PFSK-1 (cell line): ENCODE measurements at regions not wholly inside any gene's neighbourhood (a gene's known extent, or its start where the extent isn't known, plus 50 kb on each side); places are given as distances from the start of the nearest gene placed in this dataset.

ENCODE experiments used
- FOXP2 ChIP-seq: optimal IDR thresholded peaks from 2 replicates; pipeline ENCODE3; 2011; ENCODE audit warnings: borderline replicate concordance, control low read depth, inconsistent platforms; ENCODE audit not compliant: insufficient read depth; ENCODE audit errors: extremely low read length, extremely low read depth
- POLR2AphosphoS5 ChIP-seq: IDR thresholded peaks from 2 replicates; pipeline ENCODE4 v1.6.1; 2012; ENCODE audit warnings: low read depth, mild to moderate bottlenecking, control low read depth, low read length, moderate library complexity
- REST ChIP-seq, 2 experiments: IDR thresholded peaks; 2 replicates each; pipeline versions ENCODE4 v1.6.1 to v1.8.0; 2011 to 2012; ENCODE audit warnings: low read depth in 2 of 2, low read length in 2 of 2, control low read depth in 1 of 2, inconsistent platforms in 1 of 2, mild to moderate bottlenecking in 1 of 2, moderate library complexity in 1 of 2; ENCODE audit not compliant: insufficient read depth in 1 of 2
- SIN3A ChIP-seq: IDR thresholded peaks from 2 replicates; pipeline ENCODE4 v1.6.1; 2012; ENCODE audit warnings: mild to moderate bottlenecking, low read length, moderate library complexity, borderline replicate concordance; ENCODE audit not compliant: insufficient read depth
- TAF1 ChIP-seq: IDR thresholded peaks from 2 replicates; pipeline ENCODE4 v1.6.1; 2012; ENCODE audit warnings: low read length, control low read depth, borderline replicate concordance; ENCODE audit not compliant: insufficient read depth

GRCh38 chr12:115260762-115261675, 577.0 kb upstream of the TBX3 start:
- TF ChIP-seq POLR2AphosphoS5, result no peak
- TF ChIP-seq SIN3A, result no peak
- TF ChIP-seq TAF1, result no peak
- no peak for TF ChIP-seq REST (IDR thresholded peaks at IDR 0.05; ENCODE audit: insufficient read depth in 1 of 2, low read depth in 2 of 2, low read length in 2 of 2)
- no peak for TF ChIP-seq FOXP2

GRCh38 chr12:115259968-115260747, 576.2 kb upstream of the TBX3 start:
- TF ChIP-seq FOXP2 (no peak), TAF1 (no peak), POLR2AphosphoS5 (no peak), REST (IDR thresholded peaks at IDR 0.05; ENCODE audit: insufficient read depth in 1 of 2, low read depth in 2 of 2, low read length in 2 of 2) (no peak), SIN3A (no peak)

GRCh38 chr12:115257791-115258190, 573.8 kb upstream of the TBX3 start:
- no peak for TF ChIP-seq REST (IDR thresholded peaks at IDR 0.05; ENCODE audit: insufficient read depth in 1 of 2, low read depth in 2 of 2, low read length in 2 of 2)
- TF ChIP-seq SIN3A, result no peak
- TF ChIP-seq TAF1, result no peak
- TF ChIP-seq POLR2AphosphoS5, result no peak
- TF ChIP-seq FOXP2, result no peak

GRCh38 chr12:115255962-115256361, 572.0 kb upstream of the TBX3 start:
- TF ChIP-seq SIN3A (no peak), TAF1 (no peak), POLR2AphosphoS5 (no peak), FOXP2 (no peak)

- no peak for TF ChIP-seq REST (IDR thresholded peaks at IDR 0.05; ENCODE audit: insufficient read depth in 1 of 2, low read depth in 2 of 2, low read length in 2 of 2)
- no peak for TF ChIP-seq FOXP2
- TF ChIP-seq TAF1, result no peak
- no peak for TF ChIP-seq POLR2AphosphoS5
These were observed 571.3 kb upstream of the TBX3 start for GRCh38 chr12:115255257-115255656.
